Muscle layer of colon (tissue), 2 donors: ENCODE measurements at regions not wholly inside any gene's neighbourhood (a gene's known extent, or its start where the extent isn't known, plus 50 kb on each side); places are given as distances from the start of the nearest gene placed in this dataset.

Experiments
- H3K27ac ChIP-seq: one replicate; pipeline ENCODE4 v1.7.0; 2013; ENCODE audit warnings: low read depth, mild to moderate bottlenecking, low read length, moderate library complexity
- H3K27me3 ChIP-seq, 2 donors: one replicate each; pipeline ENCODE4 v1.7.0; 2013; ENCODE audit warnings: low read length in 2 of 2, mild to moderate bottlenecking in 2 of 2; ENCODE audit not compliant: insufficient read depth in 2 of 2, control insufficient read depth in 1 of 2
- H3K36me3 ChIP-seq: one replicate; pipeline ENCODE4 v1.7.0; 2013; ENCODE audit warnings: mild to moderate bottlenecking, low read length; ENCODE audit not compliant: insufficient read depth
- H3K4me1 ChIP-seq: one replicate; pipeline ENCODE4 v1.7.0; 2013; ENCODE audit warnings: mild to moderate bottlenecking, low read length; ENCODE audit not compliant: insufficient read depth
- H3K4me3 ChIP-seq, 2 donors: one replicate each; pipeline ENCODE4 v1.7.0; 2013; ENCODE audit warnings: low read length in 2 of 2, low read depth in 1 of 2, mild to moderate bottlenecking in 1 of 2, moderate library complexity in 1 of 2
- H3K9ac ChIP-seq: one replicate; pipeline ENCODE4 v1.7.0; 2013; ENCODE audit warnings: low read length
- H3K9me3 ChIP-seq: one replicate; pipeline ENCODE4 v1.7.0; 2013; ENCODE audit warnings: mild to moderate bottlenecking, low read length
- donor health status: abdominal sarcoma.
- donor health status: Adenocarcinoma of cecum.

GRCh38 chr3:177932750-177933660 lies 603.2 kb upstream of the KCNMB2 start:
- no peaks in the 10 kb centered on the region for H3K36me3 ChIP-seq
- H3K27ac ChIP-seq: no peak overlapping the region

GRCh38 chr3:177934001-177934891 lies 602.0 kb upstream of the KCNMB2 start:
- H3K27me3 ChIP-seq: no peaks in the 10 kb centered on the region
- H3K4me1 ChIP-seq: no peaks in the 10 kb centered on the region
- no peaks in the 10 kb centered on the region for H3K9me3 ChIP-seq
- no peak overlapping the region for H3K27ac ChIP-seq
- no peak overlapping the region for H3K9ac ChIP-seq
- H3K36me3 ChIP-seq: no peaks in the 10 kb centered on the region
- H3K4me3 ChIP-seq: no peak overlapping the region

More at GRCh38 chr3:177932750-177933660, 603.2 kb upstream of the KCNMB2 start:
- Histone ChIP-seq H3K9ac (no peak overlapping the region), H3K4me1 (no peaks in the 10 kb centered on the region), H3K27me3 (no peaks in the 10 kb centered on the region), H3K9me3 (no peaks in the 10 kb centered on the region), H3K4me3 (no peak overlapping the region)

GRCh38 chr3:177935047-177935446 lies 601.2 kb upstream of the KCNMB2 start:
- H3K4me3 ChIP-seq: no peak overlapping the region
- H3K36me3 ChIP-seq: no peaks in the 10 kb centered on the region
- H3K27ac ChIP-seq: no peak overlapping the region

DNA sequence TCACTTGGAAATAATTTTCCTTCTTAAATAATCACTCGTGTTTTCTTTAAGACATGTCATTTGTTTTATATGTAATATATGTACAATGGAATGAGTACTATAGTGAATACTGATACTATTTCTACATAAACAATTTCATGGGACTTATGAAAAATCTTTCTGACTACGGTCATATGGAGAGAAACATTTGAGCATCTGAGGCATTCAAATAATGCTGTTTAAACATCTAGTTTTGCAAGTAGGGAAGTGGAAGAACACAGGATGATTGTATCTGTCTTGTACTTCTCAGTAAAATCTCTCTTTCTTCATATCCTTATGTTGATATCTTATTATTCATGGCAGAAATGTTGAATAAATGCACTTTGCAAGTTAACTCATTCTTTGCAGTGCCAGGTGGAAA lies 599.5 kb upstream of the KCNMB2 start:
- H3K36me3 ChIP-seq: no peaks in the 10 kb centered on the region
- H3K27ac ChIP-seq: no peak overlapping the region
- no peaks in the 10 kb centered on the region for H3K27me3 ChIP-seq
- no peak overlapping the region for H3K4me3 ChIP-seq
- H3K4me1 ChIP-seq: no peaks in the 10 kb centered on the region
- no peak overlapping the region for H3K9ac ChIP-seq
- H3K9me3 ChIP-seq: no peaks in the 10 kb centered on the region

More at GRCh38 chr3:177935047-177935446, 601.2 kb upstream of the KCNMB2 start:
- Histone ChIP-seq H3K4me1 (no peaks in the 10 kb centered on the region), H3K27me3 (no peaks in the 10 kb centered on the region), H3K9me3 (no peaks in the 10 kb centered on the region), H3K9ac (no peak overlapping the region)

GRCh38 chr3:177942911-177943310 lies 593.3 kb upstream of the KCNMB2 start:
- Histone ChIP-seq H3K9me3 (no peaks in the 10 kb centered on the region), H3K36me3 (no peaks in the 10 kb centered on the region), H3K27me3 (no peaks in the 10 kb centered on the region), H3K9ac (no peak overlapping the region), H3K4me1 (no peaks in the 10 kb centered on the region), H3K27ac (no peak overlapping the region), H3K4me3 (no peak overlapping the region)

DNA sequence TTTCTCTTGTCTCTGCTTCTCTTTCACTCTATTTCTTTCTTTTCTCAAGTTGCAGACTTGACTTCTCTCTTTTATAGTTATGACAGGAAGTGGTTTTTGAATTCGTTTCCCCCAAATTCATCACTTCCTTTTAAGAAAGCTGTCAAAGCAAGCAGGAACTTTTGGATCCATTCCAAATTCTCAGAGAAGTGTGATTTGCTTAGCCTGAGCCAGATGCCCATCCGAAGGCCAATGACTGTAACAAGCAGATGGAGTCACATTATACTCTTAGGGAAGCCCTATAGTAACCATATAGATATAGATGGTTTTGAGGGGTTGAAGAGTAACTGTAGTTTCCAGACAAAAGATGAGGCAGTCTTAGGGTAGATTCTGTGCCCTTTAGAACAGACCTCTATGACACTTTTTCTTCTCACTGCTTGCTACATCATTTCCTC lies 592.0 kb upstream of the KCNMB2 start:
- Histone ChIP-seq H3K9me3 (no peaks in the 10 kb centered on the region), H3K27me3 (no peaks in the 10 kb centered on the region), H3K4me3 (no peak overlapping the region), H3K9ac (no peak overlapping the region), H3K36me3 (no peaks in the 10 kb centered on the region), H3K4me1 (no peaks in the 10 kb centered on the region), H3K27ac (no peak overlapping the region)

GRCh38 chr3:177946048-177946447 lies 590.2 kb upstream of the KCNMB2 start:
- no peak overlapping the region for H3K27ac ChIP-seq
- H3K9me3 ChIP-seq: no peaks in the 10 kb centered on the region
- no peaks in the 10 kb centered on the region for H3K4me1 ChIP-seq
- H3K27me3 ChIP-seq: no peaks in the 10 kb centered on the region
- H3K36me3 ChIP-seq: no peaks in the 10 kb centered on the region
- no peak overlapping the region for H3K9ac ChIP-seq
- H3K4me3 ChIP-seq: no peak overlapping the region

DNA sequence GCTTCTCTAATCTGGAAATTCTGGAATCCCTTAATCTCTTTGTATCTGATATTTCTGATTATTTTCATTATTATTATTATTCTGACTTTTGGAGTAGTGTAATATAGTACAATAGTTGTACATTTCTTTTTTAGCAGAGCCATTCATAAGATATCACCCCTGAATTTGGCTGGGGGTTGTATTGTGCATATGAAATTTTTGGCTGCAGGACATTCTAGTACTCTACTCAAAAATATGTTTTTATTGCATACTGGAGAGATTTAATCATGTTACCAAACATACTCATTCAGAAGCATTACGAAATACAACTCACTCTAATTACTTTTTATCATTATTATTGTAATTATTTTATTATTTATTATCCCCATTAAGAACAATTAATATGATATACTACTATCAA lies 589.7 kb upstream of the KCNMB2 start:
- Histone ChIP-seq H3K27ac (no peak overlapping the region), H3K9ac (no peak overlapping the region), H3K9me3 (no peaks in the 10 kb centered on the region), H3K4me3 (no peak overlapping the region), H3K36me3 (no peaks in the 10 kb centered on the region), H3K27me3 (no peaks in the 10 kb centered on the region), H3K4me1 (no peaks in the 10 kb centered on the region)

GRCh38 chr3:177946936-177947335 lies 589.3 kb upstream of the KCNMB2 start:
- H3K27ac ChIP-seq: no peak overlapping the region
- no peaks in the 10 kb centered on the region for H3K4me1 ChIP-seq
- H3K9ac ChIP-seq: no peak overlapping the region
- no peaks in the 10 kb centered on the region for H3K27me3 ChIP-seq
- H3K4me3 ChIP-seq: no peak overlapping the region
- no peaks in the 10 kb centered on the region for H3K36me3 ChIP-seq
- no peaks in the 10 kb centered on the region for H3K9me3 ChIP-seq

- H3K36me3 ChIP-seq: no peaks in the 10 kb centered on the region
- H3K4me1 ChIP-seq: no peaks in the 10 kb centered on the region
- H3K27me3 ChIP-seq: no peaks in the 10 kb centered on the region
- H3K9ac ChIP-seq: no peak overlapping the region
- H3K4me3 ChIP-seq: no peak overlapping the region
- no peaks in the 10 kb centered on the region for H3K9me3 ChIP-seq
- no peak overlapping the region for H3K27ac ChIP-seq
Measured at GRCh38 chr3:177947901-177948300, 588.3 kb upstream of the KCNMB2 start.

DNA sequence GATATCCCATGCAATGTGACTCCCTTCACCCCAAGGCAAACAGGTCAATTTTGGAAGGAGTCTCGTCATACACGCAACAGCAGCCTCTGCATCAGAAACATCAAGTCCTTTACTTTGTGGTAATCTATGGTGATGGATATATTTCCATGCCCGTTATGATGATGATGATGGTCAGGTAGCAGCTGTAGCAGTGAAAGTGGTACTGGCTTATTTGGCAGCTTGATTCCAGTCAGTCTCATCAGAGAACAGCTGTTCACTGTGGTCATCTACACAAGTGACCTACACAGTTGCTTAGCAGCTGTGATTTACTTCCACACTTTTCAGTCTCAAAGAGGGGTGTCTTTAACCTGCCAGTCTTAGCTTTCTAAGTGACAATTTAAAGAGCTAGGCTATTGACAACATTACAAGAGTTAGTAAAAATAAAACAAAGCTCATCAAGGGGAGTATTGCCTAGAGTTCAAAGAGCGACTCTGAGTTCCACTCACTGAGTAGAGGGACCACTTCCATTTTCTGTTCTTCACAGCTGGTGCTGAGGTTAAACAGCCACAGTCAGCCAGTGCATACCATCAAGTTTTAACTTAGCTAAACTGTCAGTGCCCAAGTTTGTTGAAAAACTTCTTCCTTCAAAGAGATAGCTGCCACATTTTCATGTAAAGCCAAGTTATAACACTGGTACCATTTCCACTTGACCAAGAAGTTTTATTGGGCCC lies 587.4 kb upstream of the KCNMB2 start:
- no peaks in the 10 kb centered on the region for H3K4me1 ChIP-seq
- no peak overlapping the region for H3K27ac ChIP-seq

More for the DNA sequence above, 587.4 kb upstream of the KCNMB2 start:
- Histone ChIP-seq H3K36me3 (no peaks in the 10 kb centered on the region), H3K9me3 (no peaks in the 10 kb centered on the region), H3K9ac (no peak overlapping the region), H3K27me3 (no peaks in the 10 kb centered on the region), H3K4me3 (no peak overlapping the region)
